ENCODE measurements at regions not wholly inside any gene's neighbourhood (a gene's known extent, or its start where the extent isn't known, plus 50 kb on each side); places are given as distances from the start of the nearest gene placed in this dataset.

- TF ChIP-seq ELK1 (IDR thresholded peaks at IDR 0.05; ENCODE audit: low read depth, low read length) (no peak), ZSCAN29 (IDR thresholded peaks at IDR 0.05) (no peak), FOXM1 (IDR thresholded peaks at IDR 0.05; ENCODE audit: low read depth, low read length) (no peak), SUZ12 (IDR thresholded peaks at IDR 0.05; ENCODE audit: unreplicated experiment) (no peak), POLR2AphosphoS2 (IDR thresholded peaks at IDR 0.05; ENCODE audit: low read depth, low read length) (no peak), TARDBP (IDR thresholded peaks at IDR 0.05; ENCODE audit: borderline replicate concordance) (no peak), HSF1 (IDR thresholded peaks at IDR 0.05; ENCODE audit: low read depth, low read length) (no peak), CBX3 (IDR thresholded peaks at IDR 0.05; ENCODE audit: borderline replicate concordance, low read depth) (no peak), PBX3 (IDR thresholded peaks at IDR 0.05; ENCODE audit: insufficient replicate concordance, low read depth, low read length) (peak; percentile 76), BCL11A (IDR thresholded peaks at IDR 0.05; ENCODE audit: low read depth, low read length) (peak; percentile 27; the same call in 1 of the 2 replicates), MYC (IDR thresholded peaks at IDR 0.05; ENCODE audit: insufficient read depth, insufficient read length, insufficient replicate concordance, low read length, severe bottlenecking) (no peak), SREBF2 (IDR thresholded peaks at IDR 0.05; ENCODE audit: low read length) (no peak), IKZF2 (IDR thresholded peaks at IDR 0.05) (peak in 1 of 2 experiments; percentile 9; a peak in 2 of 4 replicates), ESRRA (IDR thresholded peaks at IDR 0.05; ENCODE audit: low read length) (no peak), ASH2L (IDR thresholded peaks at IDR 0.05; ENCODE audit: borderline replicate concordance, low read depth) (no peak), DPF2 (IDR thresholded peaks at IDR 0.05) (no peak), BRCA1 (IDR thresholded peaks at IDR 0.05; ENCODE audit: low read depth, low read length) (no peak), FOXK2 (IDR thresholded peaks at IDR 0.05) (no peak), ZNF384 (IDR thresholded peaks at IDR 0.05; ENCODE audit: borderline replicate concordance, low read depth, low read length) (no peak), NFXL1 (IDR thresholded peaks at IDR 0.05; ENCODE audit: borderline replicate concordance) (no peak), ATF3 (IDR thresholded peaks at IDR 0.05; ENCODE audit: borderline replicate concordance, extremely low read depth, low read depth, low read length) (no peak), USF2 (IDR thresholded peaks at IDR 0.05; ENCODE audit: borderline replicate concordance, low read depth, low read length) (no peak), CEBPB (IDR thresholded peaks at IDR 0.05; ENCODE audit: borderline replicate concordance in 1 of 2, low read depth in 2 of 2, low read length in 2 of 2) (peak; percentile 22 to 60; a peak in 1 of 4 replicates), SRF (IDR thresholded peaks at IDR 0.05; ENCODE audit: low read depth in 2 of 2, low read length in 2 of 2) (no peak)
These were observed 1015.4 kb downstream of the AMY1C start (continued) for GRCh38 chr1:104765085-104765484.

Data from GM12878 (cell line).